IgD-negative memory B cell (primary cell): ENCODE measurements at regions not wholly inside any gene's neighbourhood (a gene's known extent, or its start where the extent isn't known, plus 50 kb on each side); places are given as distances from the start of the nearest gene placed in this dataset.

Experiments used
- H3K27ac Mint-ChIP-seq, 3 donors: one replicate each; pipeline ENCODE4 v1.8.0; 2020 to 2022; ENCODE audit warnings: mild to moderate bottlenecking in 3 of 3, mixed read lengths in 3 of 3, moderate library complexity in 1 of 3
- H3K27me3 Mint-ChIP-seq: one replicate; pipeline ENCODE4 v1.8.0; 2021; ENCODE audit warnings: mixed read lengths
- H3K36me3 Mint-ChIP-seq: one replicate; pipeline ENCODE4 v1.8.0; 2020; ENCODE audit warnings: mild to moderate bottlenecking, mixed read lengths
- H3K4me1 Mint-ChIP-seq, 3 donors: one replicate each; pipeline ENCODE4 v1.8.0; 2020 to 2022; ENCODE audit warnings: mixed read lengths in 3 of 3, mild to moderate bottlenecking in 1 of 3
- H3K4me3 Mint-ChIP-seq, 4 donors: one replicate each; pipeline ENCODE4 v1.8.0; 2020 to 2022; ENCODE audit warnings: mild to moderate bottlenecking in 4 of 4, mixed read lengths in 4 of 4, moderate library complexity in 3 of 4
- H3K9me3 Mint-ChIP-seq, 3 donors: one replicate each; pipeline ENCODE4 v1.8.0; 2020 to 2021; ENCODE audit warnings: mixed read lengths in 3 of 3, mild to moderate bottlenecking in 1 of 3

GRCh38 chr20:22339091-22339881, 245.1 kb downstream of the FOXA2 start:
- Mint-ChIP-seq H3K36me3 (no peaks in the 10 kb centered on the region), H3K27me3 (peaks cover 5% of the 10 kb centered on the region), H3K9me3 (no peaks in the 10 kb centered on the region), H3K27ac (no peak overlapping the region), H3K4me1 (peaks cover 0 to 1% (median 0%) of the 10 kb centered on the region in 3 donors), H3K4me3 (no peak overlapping the region)

GRCh38 chr20:22338140-22338708, 246.1 kb downstream of the FOXA2 start:
- H3K27ac Mint-ChIP-seq: no peak overlapping the region
- no peaks in the 10 kb centered on the region for H3K9me3 Mint-ChIP-seq
- peaks cover 0 to 1% (median 0%) of the 10 kb centered on the region in 3 donors for H3K4me1 Mint-ChIP-seq
- H3K27me3 Mint-ChIP-seq: peaks cover 5% of the 10 kb centered on the region
- no peaks in the 10 kb centered on the region for H3K36me3 Mint-ChIP-seq
- no peak overlapping the region for H3K4me3 Mint-ChIP-seq

GRCh38 chr20:22335210-22335609, 249.2 kb downstream of the FOXA2 start:
- Mint-ChIP-seq H3K9me3 (peaks cover 0 to under 1% (median 0%) of the 10 kb centered on the region in 3 donors), H3K27me3 (peaks cover 6% of the 10 kb centered on the region), H3K4me3 (no peak overlapping the region), H3K4me1 (peaks cover 0 to 1% (median 0%) of the 10 kb centered on the region in 3 donors), H3K27ac (no peak overlapping the region), H3K36me3 (no peaks in the 10 kb centered on the region)

GRCh38 chr20:22333885-22334545, 250.4 kb downstream of the FOXA2 start:
- H3K9me3 Mint-ChIP-seq: peaks cover 0 to 2% (median 0%) of the 10 kb centered on the region in 3 donors
- no peak overlapping the region for H3K4me3 Mint-ChIP-seq
- no peaks in the 10 kb centered on the region for H3K36me3 Mint-ChIP-seq
- H3K27ac Mint-ChIP-seq: no peak overlapping the region
- no peaks in the 10 kb centered on the region for H3K4me1 Mint-ChIP-seq
- peaks cover 4% of the 10 kb centered on the region for H3K27me3 Mint-ChIP-seq

- Mint-ChIP-seq H3K27ac (no peak overlapping the region), H3K9me3 (peaks cover 0 to 3% (median 3%) of the 10 kb centered on the region in 3 donors), H3K36me3 (no peaks in the 10 kb centered on the region), H3K4me1 (no peaks in the 10 kb centered on the region), H3K27me3 (peaks cover 2% of the 10 kb centered on the region), H3K4me3 (no peak overlapping the region)
Observed at GRCh38 chr20:22324505-22324904, 259.9 kb downstream of the FOXA2 start.

GRCh38 chr20:22322513-22322912, 261.9 kb downstream of the FOXA2 start:
- peaks cover 3 to 7% (median 3%) of the 10 kb centered on the region in 3 donors for H3K9me3 Mint-ChIP-seq
- H3K27ac Mint-ChIP-seq: no peak overlapping the region
- H3K27me3 Mint-ChIP-seq: peaks cover 3% of the 10 kb centered on the region
- H3K4me1 Mint-ChIP-seq: no peaks in the 10 kb centered on the region
- no peak overlapping the region for H3K4me3 Mint-ChIP-seq
- peaks cover 4% of the 10 kb centered on the region for H3K36me3 Mint-ChIP-seq

GRCh38 chr20:22321191-22321590, 263.2 kb downstream of the FOXA2 start:
- Mint-ChIP-seq H3K27me3 (peaks cover 2% of the 10 kb centered on the region), H3K9me3 (peaks cover 3 to 7% (median 3%) of the 10 kb centered on the region in 3 donors), H3K27ac (no peak overlapping the region), H3K4me3 (no peak overlapping the region), H3K4me1 (no peaks in the 10 kb centered on the region), H3K36me3 (peaks cover 4% of the 10 kb centered on the region)

- Mint-ChIP-seq H3K27me3 (peaks cover 2% of the 10 kb centered on the region), H3K4me1 (no peaks in the 10 kb centered on the region), H3K4me3 (no peak overlapping the region), H3K27ac (no peak overlapping the region), H3K9me3 (peaks cover 2 to 4% (median 3%) of the 10 kb centered on the region in 3 donors), H3K36me3 (peaks cover 4% of the 10 kb centered on the region)
Observed at GRCh38 chr20:22320245-22320915, 264.0 kb downstream of the FOXA2 start.

GRCh38 chr20:22315771-22316170, 268.6 kb downstream of the FOXA2 start:
- peaks cover 2 to 4% (median 3%) of the 10 kb centered on the region in 3 donors for H3K9me3 Mint-ChIP-seq
- peaks cover 2% of the 10 kb centered on the region for H3K27me3 Mint-ChIP-seq
- no peaks in the 10 kb centered on the region for H3K4me1 Mint-ChIP-seq
- no peak overlapping the region for H3K4me3 Mint-ChIP-seq
- H3K36me3 Mint-ChIP-seq: peaks cover 4% of the 10 kb centered on the region
- H3K27ac Mint-ChIP-seq: no peak overlapping the region

GRCh38 chr20:22315073-22315472, 269.3 kb downstream of the FOXA2 start:
- no peak overlapping the region for H3K4me3 Mint-ChIP-seq
- peaks cover 2 to 4% (median 3%) of the 10 kb centered on the region in 3 donors for H3K9me3 Mint-ChIP-seq
- H3K27ac Mint-ChIP-seq: no peak overlapping the region
- no peaks in the 10 kb centered on the region for H3K4me1 Mint-ChIP-seq
- peaks cover 2% of the 10 kb centered on the region for H3K27me3 Mint-ChIP-seq
- H3K36me3 Mint-ChIP-seq: peaks cover 4% of the 10 kb centered on the region

- Mint-ChIP-seq H3K9me3 (peaks cover 0 to 2% (median 0%) of the 10 kb centered on the region in 3 donors), H3K27ac (no peak overlapping the region), H3K4me1 (no peaks in the 10 kb centered on the region), H3K27me3 (peaks cover 2% of the 10 kb centered on the region), H3K36me3 (no peaks in the 10 kb centered on the region), H3K4me3 (no peak overlapping the region)
Observed at GRCh38 chr20:22312744-22313346, 271.5 kb downstream of the FOXA2 start.

- Mint-ChIP-seq H3K4me1 (no peaks in the 10 kb centered on the region), H3K36me3 (no peaks in the 10 kb centered on the region), H3K27me3 (no peaks in the 10 kb centered on the region), H3K9me3 (no peaks in the 10 kb centered on the region), H3K4me3 (no peak overlapping the region), H3K27ac (no peak overlapping the region)
Observed at GRCh38 chr20:22308934-22309333, 275.4 kb downstream of the FOXA2 start.

GRCh38 chr20:22307409-22307808, 277.0 kb downstream of the FOXA2 start:
- Mint-ChIP-seq H3K27ac (no peak overlapping the region), H3K4me1 (no peaks in the 10 kb centered on the region), H3K36me3 (no peaks in the 10 kb centered on the region), H3K27me3 (no peaks in the 10 kb centered on the region), H3K4me3 (no peak overlapping the region), H3K9me3 (no peaks in the 10 kb centered on the region)

GRCh38 chr20:22305381-22305780, 279.0 kb downstream of the FOXA2 start:
- Mint-ChIP-seq H3K9me3 (peaks cover 0 to 7% (median 2%) of the 10 kb centered on the region in 3 donors), H3K27ac (no peak overlapping the region), H3K36me3 (no peaks in the 10 kb centered on the region), H3K4me3 (no peak overlapping the region), H3K4me1 (no peaks in the 10 kb centered on the region), H3K27me3 (no peaks in the 10 kb centered on the region)

GRCh38 chr20:22303523-22303922, 280.8 kb downstream of the FOXA2 start:
- H3K27me3 Mint-ChIP-seq: no peaks in the 10 kb centered on the region
- peaks cover 0 to 12% (median 4%) of the 10 kb centered on the region in 3 donors for H3K9me3 Mint-ChIP-seq

More at GRCh38 chr20:22303523-22303922, 280.8 kb downstream of the FOXA2 start:
- Mint-ChIP-seq H3K4me1 (no peaks in the 10 kb centered on the region), H3K27ac (no peak overlapping the region), H3K36me3 (no peaks in the 10 kb centered on the region), H3K4me3 (no peak overlapping the region)
